ENCODE measurements at regions not wholly inside any gene's neighbourhood (a gene's known extent, or its start where the extent isn't known, plus 50 kb on each side); places are given as distances from the start of the nearest gene placed in this dataset.
"Not testable (repeated sequence)": the region's sequence is repeated elsewhere in the genome, so short reads cannot be mapped to it uniquely, and the experiment has no call there.

DNA sequence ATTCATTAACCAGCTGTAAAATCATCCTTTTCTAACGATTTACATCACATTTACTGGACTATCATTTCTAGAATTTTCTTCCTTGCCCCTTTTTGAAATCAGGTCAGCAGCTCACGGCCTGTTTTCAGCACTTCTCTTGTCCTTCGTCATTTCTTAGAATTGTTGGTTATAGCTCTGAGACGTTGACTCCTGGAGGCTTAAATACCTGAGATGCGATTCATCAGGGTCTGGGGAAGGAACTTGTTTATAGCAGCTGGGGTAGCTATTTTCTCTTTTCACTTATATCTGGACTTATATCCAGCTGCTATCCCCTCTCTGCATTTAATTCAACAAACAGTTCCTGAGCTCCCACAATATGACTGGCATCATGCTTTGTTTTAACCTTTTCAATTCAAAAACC, 338.7 kb upstream of the TNRC6C start:
- DNase-seq (ENCODE audit: low read depth), result peak; percentile 35

GRCh38 chr17:77620282-77620681, 338.2 kb upstream of the TNRC6C start:
- DNase-seq (ENCODE audit: low read depth), result no peak

- not testable (repeated sequence) for DNase-seq (ENCODE audit: low read depth)
Measured at GRCh38 chr17:77622084-77622483, 336.4 kb upstream of the TNRC6C start.

- no peak for DNase-seq (ENCODE audit: low read depth)
Measured at GRCh38 chr17:77622647-77623046, 335.9 kb upstream of the TNRC6C start.

- DNase-seq (ENCODE audit: low read depth), result not testable (repeated sequence)
Measured at GRCh38 chr17:77623321-77623720, 335.2 kb upstream of the TNRC6C start.

- DNase-seq (ENCODE audit: low read depth), result no peak
Measured at GRCh38 chr17:77628035-77628434, 330.5 kb upstream of the TNRC6C start.

DNA sequence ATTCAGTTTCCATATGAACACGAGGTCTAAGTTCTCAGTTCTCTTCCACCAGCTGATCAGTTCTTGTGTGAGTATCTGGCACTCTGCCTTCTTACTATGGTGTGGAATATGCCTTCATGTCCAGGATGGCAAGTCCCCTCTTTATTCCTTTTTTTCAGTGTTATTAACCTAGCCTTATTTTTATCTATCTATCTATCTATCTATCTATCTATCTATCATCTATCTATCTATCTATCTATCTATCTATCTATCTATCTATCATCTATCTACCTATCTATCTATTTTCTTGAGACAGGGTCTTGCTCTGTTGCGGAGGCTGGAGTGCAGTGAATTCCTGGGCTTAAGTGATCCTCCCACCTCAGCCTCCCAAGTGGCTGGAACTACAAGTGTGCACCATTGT, 329.2 kb upstream of the TNRC6C start:
- not testable (repeated sequence) for DNase-seq (ENCODE audit: low read depth)

DNA sequence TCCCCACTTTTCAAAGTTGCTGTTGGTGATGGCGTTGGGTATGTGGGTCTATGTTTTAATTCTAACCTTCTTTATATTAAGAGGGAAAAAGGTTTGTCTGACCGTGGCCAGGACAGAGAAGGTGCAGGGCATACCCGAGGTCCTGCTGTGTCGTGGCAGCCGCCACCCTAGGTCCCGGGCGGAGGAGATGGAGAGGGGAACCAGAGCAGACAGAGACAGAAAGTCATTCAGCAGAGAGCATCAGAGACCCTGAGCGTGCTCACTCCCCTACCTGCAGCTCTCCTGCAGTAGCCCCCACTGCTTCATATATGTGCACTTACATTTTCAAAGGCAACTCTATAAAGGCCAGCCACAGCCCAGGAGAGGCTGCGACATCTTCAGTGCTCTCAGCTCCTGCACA, 327.2 kb upstream of the TNRC6C start:
- DNase-seq (ENCODE audit: low read depth), result no peak

GRCh38 chr17:77632619-77633018, 325.9 kb upstream of the TNRC6C start:
- DNase-seq (ENCODE audit: low read depth), result no peak

DNA sequence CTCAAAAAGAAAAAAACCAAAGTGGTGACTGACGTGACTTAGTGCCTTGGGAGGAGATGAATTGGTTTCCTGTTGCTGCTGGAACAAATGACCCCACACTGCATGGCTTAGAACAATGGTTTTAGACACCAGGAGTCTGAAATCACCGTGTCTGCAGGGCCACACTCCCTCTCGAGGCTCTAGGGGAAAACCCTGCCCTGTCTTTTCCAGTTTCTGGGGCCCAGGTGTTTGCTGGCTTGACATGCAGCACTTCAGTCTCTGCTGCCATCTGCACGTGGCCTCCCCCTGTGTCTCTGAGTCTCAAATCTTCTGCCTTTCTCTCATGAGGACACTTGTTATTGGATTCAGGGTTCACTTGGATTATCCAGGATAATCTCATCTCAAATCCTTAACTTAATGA, 323.8 kb upstream of the TNRC6C start:
- DNase-seq (ENCODE audit: low read depth), result no peak

GRCh38 chr17:77635176-77635575, 323.3 kb upstream of the TNRC6C start:
- no peak for DNase-seq (ENCODE audit: low read depth)

DNA sequence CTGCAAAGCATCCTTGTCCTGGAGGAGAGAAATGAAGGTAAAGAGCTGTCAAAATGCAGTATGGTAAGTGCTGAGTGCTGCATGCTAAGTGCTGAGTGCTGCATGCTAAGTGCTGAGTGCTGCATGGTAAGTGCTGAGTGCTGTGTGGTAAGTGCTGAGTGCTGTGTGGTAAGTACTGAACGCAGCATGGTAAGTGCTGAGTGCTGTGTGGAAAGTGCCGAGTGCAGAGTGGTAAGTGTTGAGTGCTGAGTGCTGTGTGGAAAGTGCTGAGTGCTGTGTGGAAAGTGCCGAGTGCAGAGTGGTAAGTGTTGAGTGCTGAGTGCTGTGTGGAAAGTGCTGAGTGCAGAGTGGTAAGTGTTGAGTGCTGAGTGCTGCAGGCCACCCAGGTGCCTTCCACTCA, 322.7 kb upstream of the TNRC6C start:
- DNase-seq (ENCODE audit: low read depth), result not testable (repeated sequence)

GRCh38 chr17:77636835-77637817, 321.4 kb upstream of the TNRC6C start:
- no peak for DNase-seq (ENCODE audit: low read depth)

GRCh38 chr17:77637818-77638575, 320.5 kb upstream of the TNRC6C start:
- DNase-seq (ENCODE audit: low read depth), result no peak

GRCh38 chr17:77640252-77640651, 318.3 kb upstream of the TNRC6C start:
- DNase-seq (ENCODE audit: low read depth), result no peak

DNA sequence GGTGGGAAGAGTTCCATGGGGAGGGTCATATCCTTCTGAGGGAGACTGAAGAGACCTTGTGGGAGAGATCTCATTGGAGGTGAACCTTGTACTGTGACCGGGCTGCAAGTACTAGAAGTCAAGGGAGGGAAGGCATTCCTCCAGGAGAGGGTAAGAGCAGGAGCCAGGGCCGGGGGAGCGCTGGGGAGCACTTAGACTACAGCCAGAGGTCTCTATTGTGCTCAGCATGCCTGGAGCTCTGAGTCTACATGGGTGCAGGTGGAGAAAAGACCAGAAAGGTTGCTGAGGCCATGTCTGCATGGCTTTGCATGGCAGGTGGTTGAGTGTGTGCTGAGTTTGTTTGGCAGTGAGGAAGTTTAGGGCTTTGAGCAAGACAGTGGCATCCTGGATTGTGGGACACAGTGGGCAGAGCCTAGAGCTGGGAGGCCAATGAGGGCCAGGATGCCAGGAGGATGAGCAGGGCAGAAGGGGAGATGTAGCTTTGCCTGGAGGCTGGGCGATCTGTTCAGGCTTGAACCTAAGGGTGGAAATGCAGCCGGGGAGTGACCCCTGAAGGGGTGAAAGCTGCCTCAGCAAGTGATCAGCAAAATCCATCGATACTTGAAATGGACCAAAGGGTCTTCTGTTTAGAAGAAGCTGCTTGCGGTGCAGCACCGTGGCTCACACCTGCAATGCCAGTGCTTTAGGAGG, 317.4 kb upstream of the TNRC6C start:
- DNase-seq (ENCODE audit: low read depth), result no peak

DNA sequence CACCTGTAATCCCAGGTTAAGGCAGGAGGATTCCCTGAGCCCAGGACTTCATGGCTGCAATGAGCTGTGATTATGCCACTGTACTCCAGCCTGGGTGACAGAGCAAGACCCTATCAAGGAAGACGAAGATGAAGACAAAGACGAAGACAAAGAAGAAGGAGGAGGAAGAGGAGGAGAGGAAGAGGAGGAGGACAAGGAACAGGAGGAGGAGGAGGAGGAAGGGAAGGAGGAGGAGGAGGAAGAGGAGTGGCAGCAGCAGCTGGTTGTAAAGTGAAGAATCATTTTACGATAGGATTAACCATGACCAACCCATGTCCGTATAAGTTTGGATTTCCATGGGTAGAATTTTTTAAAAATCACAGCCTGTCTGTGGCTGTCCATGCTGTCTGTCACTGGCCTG, 316.8 kb upstream of the TNRC6C start:
- no peak for DNase-seq (ENCODE audit: low read depth)

- no peak for DNase-seq (ENCODE audit: low read depth)
Measured at GRCh38 chr17:77644181-77645071, 314.1 kb upstream of the TNRC6C start.

DNA sequence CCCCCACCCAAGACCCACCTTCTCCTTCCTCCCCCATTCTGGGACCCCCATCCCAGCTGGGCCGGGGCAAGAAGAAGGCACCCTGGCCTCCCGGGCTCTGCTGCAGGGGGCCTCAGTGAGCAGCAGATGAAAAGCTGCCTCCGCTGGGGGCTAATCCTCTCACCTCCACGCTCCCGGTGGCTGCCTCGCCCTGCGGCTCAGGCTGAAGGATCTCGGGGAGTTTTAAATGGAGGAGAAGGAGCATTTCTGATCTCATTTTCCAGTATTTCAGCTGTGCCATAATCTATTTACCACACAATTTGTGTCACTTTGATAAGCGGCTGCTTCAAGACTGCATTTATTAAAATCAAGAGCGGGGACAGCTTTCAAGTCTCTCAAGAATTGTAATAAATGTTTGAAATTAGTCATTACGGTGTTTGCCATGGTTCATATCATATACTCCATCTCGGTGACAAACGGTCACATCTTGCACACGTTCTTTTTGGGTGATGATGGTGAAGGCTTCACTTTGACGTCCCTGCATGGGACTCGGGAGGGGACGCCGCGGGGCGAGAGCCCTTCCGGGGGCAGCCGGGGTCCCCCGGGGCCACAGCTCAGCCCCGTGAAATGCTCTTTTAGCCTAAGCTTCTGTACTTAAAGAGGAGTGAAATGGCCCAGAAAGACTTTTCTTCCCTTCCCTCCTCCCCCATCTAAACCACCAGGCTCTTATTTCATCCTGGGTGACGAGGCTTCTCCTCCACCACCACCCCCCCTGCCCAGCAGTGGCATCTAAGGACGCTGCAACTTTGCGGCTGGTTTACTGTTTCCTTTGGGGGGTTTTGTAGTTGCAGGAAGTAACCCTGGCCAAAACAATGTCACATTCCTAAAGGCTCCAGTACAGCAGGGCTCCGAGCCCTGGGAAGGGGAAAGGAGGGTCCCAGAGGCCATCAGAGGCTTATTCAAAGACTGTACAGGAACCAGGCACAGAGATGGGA, 313.1 kb upstream of the TNRC6C start:
- peak; percentile 77 for DNase-seq (ENCODE audit: low read depth)

DNA sequence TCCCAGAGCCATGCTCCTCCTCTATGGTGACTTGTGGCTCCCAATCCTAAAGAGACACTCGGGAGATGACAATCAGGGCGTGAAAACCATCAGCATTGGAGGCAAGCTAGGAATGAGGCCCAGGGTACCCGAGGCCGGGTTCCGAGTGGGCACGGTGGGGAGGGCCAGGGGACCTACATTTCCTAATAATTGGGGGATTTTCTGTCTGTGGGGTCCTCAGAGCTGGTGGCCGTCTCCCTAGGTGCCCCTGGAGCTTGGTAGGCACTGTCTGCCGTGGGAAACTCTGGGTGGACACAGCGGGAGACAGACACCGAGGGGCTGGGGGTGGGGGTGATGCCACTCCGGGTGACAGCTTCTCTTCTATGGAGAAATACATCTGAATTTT, 312.5 kb upstream of the TNRC6C start:
- no peak for DNase-seq (ENCODE audit: low read depth)

All from fibroblast of gingiva (primary cell).